GM19351 (cell line): ENCODE measurements at regions not wholly inside any gene's neighbourhood (a gene's known extent, or its start where the extent isn't known, plus 50 kb on each side); places are given as distances from the start of the nearest gene placed in this dataset.

Experiments
- ATAC-seq: cut with Tn5 transposase; IDR thresholded peaks from one replicate; pipeline ENCODE4 v1.9.1; 2021; ENCODE audit warnings: mild to moderate bottlenecking, moderate library complexity; ENCODE audit not compliant: unreplicated experiment

DNA sequence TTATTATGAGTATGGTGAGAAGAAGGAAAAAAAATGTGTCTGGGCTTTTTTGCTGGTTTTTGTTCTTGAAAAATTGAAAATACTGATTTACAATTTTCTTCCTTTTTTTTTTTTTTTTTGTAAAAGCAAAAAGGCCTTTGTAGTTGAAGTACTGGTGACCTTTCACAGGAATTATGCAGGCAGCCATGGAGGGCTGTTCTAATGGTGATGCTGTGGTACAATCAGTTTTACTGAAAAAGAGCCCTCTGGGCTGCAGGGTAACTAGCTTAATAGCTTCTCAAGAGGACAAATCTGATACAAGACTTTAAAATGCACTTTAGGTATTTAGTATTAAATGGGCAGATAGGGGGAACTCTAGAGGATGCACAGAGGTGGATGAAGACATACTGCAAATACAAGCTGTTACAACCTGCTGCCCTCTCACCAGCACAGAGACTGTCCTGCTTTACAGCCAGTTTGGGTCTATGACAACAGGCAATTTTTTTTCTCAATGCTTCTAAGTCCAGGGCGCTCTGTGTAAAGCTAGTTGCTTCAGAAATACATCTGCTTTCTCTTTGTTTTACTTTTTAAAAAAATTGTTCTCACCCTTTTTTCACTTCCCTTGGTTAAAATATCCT is 61.6 kb upstream of the HS3ST5 start:
- ATAC-seq = no peak

GRCh38 chr6:114403858-114404257 is 61.0 kb upstream of the HS3ST5 start:
- ATAC-seq = no peak

DNA sequence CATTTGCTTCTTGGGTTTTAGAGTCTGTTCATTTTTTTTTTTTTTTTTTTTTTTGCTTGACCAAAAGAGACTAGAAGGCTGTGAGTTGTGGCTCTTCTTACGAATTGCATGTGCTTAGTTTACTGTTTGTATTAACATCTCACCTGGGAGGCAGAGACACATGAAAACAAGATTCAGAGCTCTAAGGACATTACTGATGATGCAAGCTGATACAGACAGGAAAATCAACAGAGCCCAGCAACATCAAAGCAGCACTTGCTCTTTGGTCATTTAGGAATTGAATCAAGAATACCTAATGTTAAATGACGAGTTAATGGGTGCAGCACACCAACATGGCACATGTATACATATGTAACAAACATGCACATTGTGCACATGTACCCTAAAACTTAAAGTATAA is 55.7 kb upstream of the HS3ST5 start:
- no peak for ATAC-seq
